Bronchial epithelial cell (primary cell): ENCODE measurements at regions not wholly inside any gene's neighbourhood (a gene's known extent, or its start where the extent isn't known, plus 50 kb on each side); places are given as distances from the start of the nearest gene placed in this dataset.

Experiments
- DNase-seq: peaks from one replicate; pipeline ENCODE4 v3.0.0-alpha.2; 2010; ENCODE audit warnings: low read depth
- FAIRE-seq: peaks from 2 replicates; lab custom pipeline; 2011; peaks lifted over from hg19 to GRCh38; lab: Jason Lieb, UNC
- H3K27me3 ChIP-seq: 2 replicates; pipeline ENCODE4 v1.5.1; 2011; ENCODE audit warnings: low read length; ENCODE audit not compliant: control insufficient read depth, insufficient read depth
- H3K36me3 ChIP-seq: 2 replicates; pipeline ENCODE4 v1.5.1; 2011; ENCODE audit warnings: low read length; ENCODE audit not compliant: control insufficient read depth, insufficient read depth
- H3K4me3 ChIP-seq: 2 replicates; pipeline ENCODE4 v1.5.1; 2011; ENCODE audit warnings: mild to moderate bottlenecking, low read depth, low read length, control low read depth
- TF ChIP-seq, protein P1 (sequence below): IDR thresholded peaks from 2 replicates; pipeline ENCODE4 v1.5.1; 2011; ENCODE audit warnings: mild to moderate bottlenecking, moderate library complexity, low read length, control low read depth, inconsistent platforms; ENCODE audit not compliant: insufficient read depth, severe bottlenecking

GRCh38 chr7:46975493-46975892 is 606.4 kb downstream of the TNS3 start:
- Histone ChIP-seq H3K36me3 (no peaks in the 10 kb centered on the region), H3K4me3 (no peak overlapping the region), H3K27me3 (no peaks in the 10 kb centered on the region)
- TF ChIP-seq, protein P1, sequence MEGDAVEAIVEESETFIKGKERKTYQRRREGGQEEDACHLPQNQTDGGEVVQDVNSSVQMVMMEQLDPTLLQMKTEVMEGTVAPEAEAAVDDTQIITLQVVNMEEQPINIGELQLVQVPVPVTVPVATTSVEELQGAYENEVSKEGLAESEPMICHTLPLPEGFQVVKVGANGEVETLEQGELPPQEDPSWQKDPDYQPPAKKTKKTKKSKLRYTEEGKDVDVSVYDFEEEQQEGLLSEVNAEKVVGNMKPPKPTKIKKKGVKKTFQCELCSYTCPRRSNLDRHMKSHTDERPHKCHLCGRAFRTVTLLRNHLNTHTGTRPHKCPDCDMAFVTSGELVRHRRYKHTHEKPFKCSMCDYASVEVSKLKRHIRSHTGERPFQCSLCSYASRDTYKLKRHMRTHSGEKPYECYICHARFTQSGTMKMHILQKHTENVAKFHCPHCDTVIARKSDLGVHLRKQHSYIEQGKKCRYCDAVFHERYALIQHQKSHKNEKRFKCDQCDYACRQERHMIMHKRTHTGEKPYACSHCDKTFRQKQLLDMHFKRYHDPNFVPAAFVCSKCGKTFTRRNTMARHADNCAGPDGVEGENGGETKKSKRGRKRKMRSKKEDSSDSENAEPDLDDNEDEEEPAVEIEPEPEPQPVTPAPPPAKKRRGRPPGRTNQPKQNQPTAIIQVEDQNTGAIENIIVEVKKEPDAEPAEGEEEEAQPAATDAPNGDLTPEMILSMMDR = no peak
- peak; percentile 73 for FAIRE-seq
- no peak for DNase-seq

DNA sequence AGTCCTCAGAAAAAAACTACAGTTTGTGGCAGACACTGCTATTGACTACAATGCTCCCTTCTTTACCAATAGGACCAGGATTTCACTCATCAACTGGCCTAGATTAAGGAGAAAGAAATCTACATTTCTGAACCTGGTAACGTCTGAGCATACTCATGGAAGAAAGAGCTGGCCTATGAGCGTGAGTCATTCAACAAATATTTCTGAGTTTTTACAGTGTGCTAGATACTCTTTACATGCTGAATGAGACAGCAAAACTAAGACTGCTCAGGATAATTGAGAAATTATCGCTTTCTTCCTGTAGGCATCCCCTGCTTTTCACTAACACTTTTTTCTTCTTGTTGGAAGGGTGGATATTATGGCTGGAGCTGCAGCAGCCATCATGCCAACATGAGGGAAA is 609.7 kb downstream of the TNS3 start:
- no peak overlapping the region for H3K4me3 ChIP-seq
- DNase-seq (peak; percentile 79), FAIRE-seq (no peak)
- TF ChIP-seq, protein P1 = no peak
- no peaks in the 10 kb centered on the region for H3K36me3 ChIP-seq
- H3K27me3 ChIP-seq = no peaks in the 10 kb centered on the region

DNA sequence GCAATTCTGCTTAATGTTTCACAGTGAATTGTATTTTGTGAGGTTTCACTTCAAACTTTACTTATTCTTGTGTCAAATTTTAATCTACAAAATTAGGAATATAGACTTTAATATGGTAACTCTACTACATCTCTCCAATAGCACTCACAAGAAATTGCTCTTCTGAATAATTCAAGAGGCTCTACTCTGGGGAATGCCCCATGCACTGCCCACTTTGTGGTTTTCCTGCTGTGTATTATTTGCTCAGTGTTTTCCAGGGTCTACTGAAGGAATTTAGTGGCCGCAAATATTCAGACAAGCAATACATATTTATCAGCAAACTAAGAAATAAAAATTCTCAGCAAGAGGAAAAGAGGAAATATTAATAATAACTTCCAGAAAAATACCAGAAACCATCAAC is 611.4 kb downstream of the TNS3 start:
- TF ChIP-seq, protein P1 = no peak
- DNase-seq (no peak), FAIRE-seq (no peak)
- H3K36me3 ChIP-seq = no peaks in the 10 kb centered on the region
- no peaks in the 10 kb centered on the region for H3K27me3 ChIP-seq
- no peak overlapping the region for H3K4me3 ChIP-seq

- H3K27me3 ChIP-seq = no peaks in the 10 kb centered on the region
- H3K36me3 ChIP-seq = no peaks in the 10 kb centered on the region
- H3K4me3 ChIP-seq = no peak overlapping the region
- TF ChIP-seq, protein P1 = no peak
- no peak for DNase-seq
- FAIRE-seq = no peak
These were observed 611.8 kb downstream of the TNS3 start for GRCh38 chr7:46970131-46970430.

- no peaks in the 10 kb centered on the region for H3K36me3 ChIP-seq
- H3K27me3 ChIP-seq = no peaks in the 10 kb centered on the region
- no peak overlapping the region for H3K4me3 ChIP-seq
- TF ChIP-seq, protein P1 = no peak
- DNase-seq (peak; percentile 59), FAIRE-seq (no peak)
These were observed 612.4 kb downstream of the TNS3 start for GRCh38 chr7:46969303-46970130.

DNA sequence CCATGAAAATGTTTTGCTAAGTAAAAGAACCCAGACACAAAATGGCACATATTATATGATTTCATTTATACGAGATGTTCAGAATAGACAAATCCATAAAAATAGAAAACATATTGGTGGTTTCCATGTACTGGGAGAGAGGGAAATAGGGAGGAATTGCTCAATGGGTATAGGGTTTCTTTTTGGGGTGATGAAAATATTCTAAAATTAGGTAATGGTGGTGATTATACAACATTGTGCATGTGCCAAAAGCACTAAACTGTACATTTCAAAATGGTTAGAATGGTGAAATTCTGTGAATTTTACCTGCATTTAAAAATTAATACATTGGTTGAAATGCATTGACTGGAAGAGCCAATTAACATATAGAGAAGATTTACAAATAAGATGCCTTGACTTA is 613.9 kb downstream of the TNS3 start:
- DNase-seq (no peak), FAIRE-seq (no peak)
- TF ChIP-seq, protein P1 = no peak

More for the DNA sequence above, 613.9 kb downstream of the TNS3 start:
- no peak overlapping the region for H3K4me3 ChIP-seq
- H3K36me3 ChIP-seq = no peaks in the 10 kb centered on the region
- no peaks in the 10 kb centered on the region for H3K27me3 ChIP-seq
